H1 (cell line): ENCODE measurements at regions not wholly inside any gene's neighbourhood (a gene's known extent, or its start where the extent isn't known, plus 50 kb on each side); places are given as distances from the start of the nearest gene placed in this dataset.

Source experiments
- FOSL1 ChIP-seq: IDR thresholded peaks from 2 replicates; pipeline ENCODE4 v1.6.1; 2011; ENCODE audit warnings: mild to moderate bottlenecking, low read depth, low read length, moderate library complexity; ENCODE audit not compliant: insufficient read depth
- NRF1 ChIP-seq: IDR thresholded peaks from 2 replicates; pipeline ENCODE4 v1.6.1; 2011; ENCODE audit warnings: mild to moderate bottlenecking, low read depth, low read length, improper control_type of control experiment
- RFX5 ChIP-seq: IDR thresholded peaks from 2 replicates; pipeline ENCODE4 v1.6.1; 2011; ENCODE audit warnings: low read depth, low read length, improper control_type of control experiment, borderline replicate concordance
- SP4 ChIP-seq: IDR thresholded peaks from 2 replicates; pipeline ENCODE4 v1.6.1; 2012; ENCODE audit warnings: low read length, inconsistent platforms

GRCh38 chr18:22113144-22113844 lies 56.1 kb upstream of the GATA6 start (continued):
- TF ChIP-seq FOSL1 (no peak), SP4 (no peak), RFX5 (no peak), NRF1 (no peak)
- TF ChIP-seq, all 59 proteins: peak for 0
